ENCODE measurements at regions not wholly inside any gene's neighbourhood (a gene's known extent, or its start where the extent isn't known, plus 50 kb on each side); places are given as distances from the start of the nearest gene placed in this dataset.

GRCh38 chr7:111667488-111667887, 105.2 kb upstream of the IMMP2L start:
- DNase-seq: no peak
- no peak for ATAC-seq (ENCODE audit: insufficient read depth, low read depth)
- H3K4me1 ChIP-seq (ENCODE audit: insufficient read depth, low read length): no peaks in the 10 kb centered on the region
- H2AFZ ChIP-seq (ENCODE audit: low read depth, low read length): no peak overlapping the region
- H3K36me3 ChIP-seq (ENCODE audit: insufficient read depth, low read length): no peaks in the 10 kb centered on the region
- no peaks in the 10 kb centered on the region for H3K79me2 ChIP-seq (ENCODE audit: insufficient read depth, low read length)
- no peaks in the 10 kb centered on the region for H3K27me3 ChIP-seq (ENCODE audit: insufficient read depth, low read length, poor library complexity)
- no peaks in the 10 kb centered on the region for H4K20me1 ChIP-seq (ENCODE audit: insufficient read depth, low read length)
- H3K4me2 ChIP-seq (ENCODE audit: insufficient read depth, low read length): no peak overlapping the region
- H3K4me3 ChIP-seq (ENCODE audit: low read depth in 1 of 2, low read length in 2 of 2): no peak overlapping the region
- no peak for TF ChIP-seq CTCF (IDR thresholded peaks at IDR 0.05; ENCODE audit: borderline replicate concordance, extremely low read depth, low read length, poor library complexity, severe bottlenecking)
- TF ChIP-seq EZH2 (IDR thresholded peaks at IDR 0.05; ENCODE audit: borderline replicate concordance, low read depth, low read length, severe bottlenecking): no peak
- no peaks in the 10 kb centered on the region for H3K9me3 ChIP-seq (ENCODE audit: insufficient read depth, low read length, severe bottlenecking)
- no peak overlapping the region for H3K9ac ChIP-seq (ENCODE audit: low read depth, low read length)
- H3K27ac ChIP-seq (ENCODE audit: low read length): no peak overlapping the region

GRCh38 chr7:111666260-111666659, 104.0 kb upstream of the IMMP2L start:
- no peak overlapping the region for H3K27ac ChIP-seq (ENCODE audit: low read length)
- H3K9me3 ChIP-seq (ENCODE audit: insufficient read depth, low read length, severe bottlenecking): no peaks in the 10 kb centered on the region
- no peak overlapping the region for H3K9ac ChIP-seq (ENCODE audit: low read depth, low read length)
- no peaks in the 10 kb centered on the region for H3K27me3 ChIP-seq (ENCODE audit: insufficient read depth, low read length, poor library complexity)
- ATAC-seq (ENCODE audit: insufficient read depth, low read depth) (no peak), DNase-seq (no peak)
- no peaks in the 10 kb centered on the region for H4K20me1 ChIP-seq (ENCODE audit: insufficient read depth, low read length)
- no peak overlapping the region for H3K4me3 ChIP-seq (ENCODE audit: low read depth in 1 of 2, low read length in 2 of 2)
- TF ChIP-seq EZH2 (IDR thresholded peaks at IDR 0.05; ENCODE audit: borderline replicate concordance, low read depth, low read length, severe bottlenecking) (no peak), CTCF (IDR thresholded peaks at IDR 0.05; ENCODE audit: borderline replicate concordance, extremely low read depth, low read length, poor library complexity, severe bottlenecking) (no peak)
- no peak overlapping the region for H2AFZ ChIP-seq (ENCODE audit: low read depth, low read length)
- H3K36me3 ChIP-seq (ENCODE audit: insufficient read depth, low read length): no peaks in the 10 kb centered on the region
- H3K79me2 ChIP-seq (ENCODE audit: insufficient read depth, low read length): no peaks in the 10 kb centered on the region
- no peaks in the 10 kb centered on the region for H3K4me1 ChIP-seq (ENCODE audit: insufficient read depth, low read length)
- no peak overlapping the region for H3K4me2 ChIP-seq (ENCODE audit: insufficient read depth, low read length)

- ATAC-seq (ENCODE audit: insufficient read depth, low read depth): no peak
- H3K27me3 ChIP-seq (ENCODE audit: insufficient read depth, low read length, poor library complexity): no peaks in the 10 kb centered on the region
- no peak overlapping the region for H3K4me2 ChIP-seq (ENCODE audit: insufficient read depth, low read length)
- no peaks in the 10 kb centered on the region for H3K79me2 ChIP-seq (ENCODE audit: insufficient read depth, low read length)
- peaks cover 3% of the 10 kb centered on the region for H3K9me3 ChIP-seq (ENCODE audit: insufficient read depth, low read length, severe bottlenecking)
- H3K9ac ChIP-seq (ENCODE audit: low read depth, low read length): no peak overlapping the region
- DNase-seq: no peak
- H3K4me1 ChIP-seq (ENCODE audit: insufficient read depth, low read length): no peaks in the 10 kb centered on the region
- no peaks in the 10 kb centered on the region for H4K20me1 ChIP-seq (ENCODE audit: insufficient read depth, low read length)
- H3K27ac ChIP-seq (ENCODE audit: low read length): no peak overlapping the region
- TF ChIP-seq EZH2 (IDR thresholded peaks at IDR 0.05; ENCODE audit: borderline replicate concordance, low read depth, low read length, severe bottlenecking) (no peak), CTCF (IDR thresholded peaks at IDR 0.05; ENCODE audit: borderline replicate concordance, extremely low read depth, low read length, poor library complexity, severe bottlenecking) (no peak)
- H3K36me3 ChIP-seq (ENCODE audit: insufficient read depth, low read length): no peaks in the 10 kb centered on the region
- no peak overlapping the region for H2AFZ ChIP-seq (ENCODE audit: low read depth, low read length)
- H3K4me3 ChIP-seq (ENCODE audit: low read depth in 1 of 2, low read length in 2 of 2): no peak overlapping the region
Observed at GRCh38 chr7:111663771-111664170, 101.5 kb upstream of the IMMP2L start.

- no peak overlapping the region for H3K4me2 ChIP-seq (ENCODE audit: insufficient read depth, low read length)
- no peak overlapping the region for H2AFZ ChIP-seq (ENCODE audit: low read depth, low read length)
- H3K4me1 ChIP-seq (ENCODE audit: insufficient read depth, low read length): no peaks in the 10 kb centered on the region
- no peak overlapping the region for H3K27ac ChIP-seq (ENCODE audit: low read length)
- H3K9ac ChIP-seq (ENCODE audit: low read depth, low read length): no peak overlapping the region
- no peak for ATAC-seq (ENCODE audit: insufficient read depth, low read depth)
- H4K20me1 ChIP-seq (ENCODE audit: insufficient read depth, low read length): no peaks in the 10 kb centered on the region
- no peaks in the 10 kb centered on the region for H3K36me3 ChIP-seq (ENCODE audit: insufficient read depth, low read length)
- TF ChIP-seq EZH2 (IDR thresholded peaks at IDR 0.05; ENCODE audit: borderline replicate concordance, low read depth, low read length, severe bottlenecking) (no peak), CTCF (IDR thresholded peaks at IDR 0.05; ENCODE audit: borderline replicate concordance, extremely low read depth, low read length, poor library complexity, severe bottlenecking) (no peak)
- H3K79me2 ChIP-seq (ENCODE audit: insufficient read depth, low read length): no peaks in the 10 kb centered on the region
- no peak overlapping the region for H3K4me3 ChIP-seq (ENCODE audit: low read depth in 1 of 2, low read length in 2 of 2)
- peaks cover 3% of the 10 kb centered on the region for H3K9me3 ChIP-seq (ENCODE audit: insufficient read depth, low read length, severe bottlenecking)
- no peak for DNase-seq
- H3K27me3 ChIP-seq (ENCODE audit: insufficient read depth, low read length, poor library complexity): no peaks in the 10 kb centered on the region
Observed at GRCh38 chr7:111662386-111662785, 100.1 kb upstream of the IMMP2L start.

Measured in DND-41 (cell line).